SK-N-SH (cell line): ENCODE measurements at regions not wholly inside any gene's neighbourhood (a gene's known extent, or its start where the extent isn't known, plus 50 kb on each side); places are given as distances from the start of the nearest gene placed in this dataset.

ENCODE experiments used
- CTCF ChIA-PET: fragments of 300-600, 350-600 bp; formaldehyde crosslinking; extraction: SDS; loops from one replicate; lab custom pipeline; 2021; lab: Yijun Ruan, JAX
- POLR2A ChIA-PET: fragments of 350-600 bp; sonication (Branson Sonifier 250); formaldehyde crosslinking; extraction: SDS; loops from one replicate; lab custom pipeline; 2020; ENCODE audit warnings: antibody characterized with exemption, inconsistent platforms; lab: Yijun Ruan, JAX
- DNase-seq: peaks from one replicate; pipeline ENCODE4 v3.0.0; 2012
- H2AFZ ChIP-seq: fragments of 200-600 bp; sonication (generic); 2 replicates; pipeline ENCODE4 v1.8.1; 2016; ENCODE audit warnings: antibody characterized with exemption, mild to moderate bottlenecking, low read depth
- H3F3A ChIP-seq: fragments of 200-600 bp; sonication (generic); replicated peaks from 2 replicates; pipeline ENCODE3; 2016; ENCODE audit warnings: antibody characterized with exemption, mild to moderate bottlenecking; ENCODE audit not compliant: insufficient read depth
- H3K27ac ChIP-seq, 2 experiments: fragments of 200-500 bp in 1 of 2; fragments of 200-600 bp in 1 of 2; sonication (Bioruptor generic) in 1 of 2; sonication (generic), shearing (Covaris generic) in 1 of 2; 2 replicates each; pipeline versions ENCODE4 v1.5.1 to v1.6.1; 2014 to 2016; ENCODE audit warnings: low read depth in 2 of 2, inconsistent platforms in 1 of 2, low read length in 1 of 2, mild to moderate bottlenecking in 1 of 2, mixed read lengths in 1 of 2
- H3K27me3 ChIP-seq: fragments of 200-600 bp; sonication (generic), shearing (Covaris generic); 2 replicates; pipeline ENCODE4 v1.6.1; 2016; ENCODE audit warnings: mixed run types; ENCODE audit not compliant: insufficient read depth
- H3K36me3 ChIP-seq, 2 experiments: fragments of 200-500 bp in 1 of 2; fragments of 200-600 bp in 1 of 2; sonication (Bioruptor generic) in 1 of 2; sonication (generic) in 1 of 2; replicated peaks in 1 of 2; 2 replicates each; pipeline versions ENCODE3 to v1.5.1; 2014 to 2016; ENCODE audit warnings: low read length in 1 of 2, mild to moderate bottlenecking in 1 of 2; ENCODE audit not compliant: insufficient read depth in 2 of 2, control insufficient read depth in 1 of 2
- H3K4me1 ChIP-seq, 2 experiments: fragments of 200-500 bp in 1 of 2; fragments of 200-600 bp in 1 of 2; sonication (Bioruptor generic) in 1 of 2; sonication (generic), shearing (Covaris generic) in 1 of 2; 2 replicates each; pipeline versions ENCODE4 v1.5.1 to v1.6.1; 2014 to 2016; ENCODE audit warnings: low read depth in 1 of 2, low read length in 1 of 2, mixed run types in 1 of 2; ENCODE audit not compliant: insufficient read depth in 2 of 2, control insufficient read depth in 1 of 2
- H3K4me2 ChIP-seq: fragments of 200-600 bp; sonication (generic), shearing (Covaris generic); 2 replicates; pipeline ENCODE4 v1.6.1; 2017; ENCODE audit warnings: mixed run types
- H3K4me3 ChIP-seq, 2 experiments: fragments of 200-500 bp in 1 of 2; fragments of 200-600 bp in 1 of 2; sonication (Bioruptor generic) in 1 of 2; sonication (generic), shearing (Covaris generic) in 1 of 2; 2 replicates each; pipeline versions ENCODE4 v1.5.1 to v1.8.1; 2014 to 2016; ENCODE audit warnings: low read depth in 2 of 2, inconsistent platforms in 1 of 2, low read length in 1 of 2, mild to moderate bottlenecking in 1 of 2, mixed read lengths in 1 of 2, moderate library complexity in 1 of 2
- H3K79me2 ChIP-seq: fragments of 200-600 bp; sonication (generic); 2 replicates; pipeline ENCODE4 v1.8.1; 2017; ENCODE audit warnings: mild to moderate bottlenecking; ENCODE audit not compliant: insufficient read depth
- H3K9ac ChIP-seq: fragments of 200-600 bp; sonication (generic); 2 replicates; pipeline ENCODE4 v1.6.1; 2017; ENCODE audit warnings: mixed run types
- H3K9me2 ChIP-seq: fragments of 200-600 bp; sonication (generic); 2 replicates; pipeline ENCODE4 v1.6.1; 2017; ENCODE audit warnings: mixed run types
- H3K9me3 ChIP-seq: fragments of 200-600 bp; sonication (generic); 2 replicates; pipeline ENCODE4 v1.6.1; 2017; ENCODE audit warnings: mixed run types, mild to moderate bottlenecking, moderate library complexity
- H4K20me1 ChIP-seq: fragments of 200-600 bp; sonication (generic); 2 replicates; pipeline ENCODE4 v1.6.1; 2017; ENCODE audit warnings: mild to moderate bottlenecking, mixed run types; ENCODE audit not compliant: insufficient read depth
- CHD2 ChIP-seq: fragments of 150-350 bp; IDR thresholded peaks from 2 replicates; pipeline ENCODE4 v1.6.1; 2018; ENCODE audit warnings: low read length; ENCODE audit not compliant: partially characterized antibody
- ELF1 ChIP-seq: IDR thresholded peaks from 2 replicates; pipeline ENCODE4 v1.4.0; 2012
- EP300 ChIP-seq, 2 experiments: IDR thresholded peaks; 2 replicates each; pipeline versions ENCODE4 v1.4.0 to v1.6.1; 2012; ENCODE audit warnings: borderline replicate concordance in 1 of 2, low read depth in 1 of 2, low read length in 1 of 2
- EZH2phosphoT487 ChIP-seq: fragments of 200-600 bp; sonication (generic); IDR thresholded peaks from 2 replicates; pipeline ENCODE4 v1.6.1; 2017; ENCODE audit warnings: low read depth, mixed run types, mild to moderate bottlenecking, antibody characterized with exemption, moderate library complexity, borderline replicate concordance
- FOXJ3 ChIP-seq: sonication (generic); formaldehyde crosslinking; IDR thresholded peaks from 2 replicates; pipeline ENCODE4 v1.5.1; 2020; ENCODE audit warnings: mild to moderate bottlenecking, missing genetic modification reagents
- FOXM1 ChIP-seq: IDR thresholded peaks from 2 replicates; pipeline ENCODE4 v1.4.0; 2012; ENCODE audit warnings: low read depth, mild to moderate bottlenecking
- GABPA ChIP-seq: IDR thresholded peaks from 2 replicates; pipeline ENCODE4 v1.4.0; 2012; ENCODE audit warnings: low read depth, mild to moderate bottlenecking
- JUND ChIP-seq: IDR thresholded peaks from 2 replicates; pipeline ENCODE4 v1.4.0; 2012
- MEF2A ChIP-seq: IDR thresholded peaks from 2 replicates; pipeline ENCODE4 v1.4.0; 2012; ENCODE audit warnings: low read depth, borderline replicate concordance
- NFIC ChIP-seq: IDR thresholded peaks from 2 replicates; pipeline ENCODE4 v1.4.0; 2012; ENCODE audit warnings: borderline replicate concordance
- POLR2AphosphoS5 ChIP-seq: IDR thresholded peaks from 2 replicates; pipeline ENCODE4 v1.6.1; 2012; ENCODE audit warnings: low read depth, low read length
- RAD21 ChIP-seq: IDR thresholded peaks from 2 replicates; pipeline ENCODE4 v1.6.1; 2012; ENCODE audit warnings: mild to moderate bottlenecking, low read length
- RXRA ChIP-seq: IDR thresholded peaks from 2 replicates; pipeline ENCODE4 v1.4.0; 2012; ENCODE audit warnings: low read depth, mild to moderate bottlenecking, borderline replicate concordance
- SIN3A ChIP-seq: IDR thresholded peaks from 2 replicates; pipeline ENCODE4 v1.6.1; 2012; ENCODE audit warnings: low read depth, mild to moderate bottlenecking, low read length, moderate library complexity, borderline replicate concordance
- TAF1 ChIP-seq: IDR thresholded peaks from 2 replicates; pipeline ENCODE4 v1.6.1; 2012; ENCODE audit warnings: low read depth, mild to moderate bottlenecking, low read length, moderate library complexity, borderline replicate concordance
- TCF12 ChIP-seq: IDR thresholded peaks from 2 replicates; pipeline ENCODE4 v1.4.0; 2012
- USF1 ChIP-seq: IDR thresholded peaks from 2 replicates; pipeline ENCODE4 v1.4.0; 2012; ENCODE audit warnings: low read depth, borderline replicate concordance
- USF2 ChIP-seq: fragments of 150-350 bp; IDR thresholded peaks from 2 replicates; pipeline ENCODE4 v1.6.1; 2017; ENCODE audit warnings: antibody characterized with exemption, low read length, low read depth, borderline replicate concordance
- YY1 ChIP-seq: IDR thresholded peaks from 2 replicates; pipeline ENCODE4 v1.4.0; 2012; ENCODE audit warnings: low read depth, mild to moderate bottlenecking
- WGBS: methylation state at CpG from one replicate; pipeline ENCODE4 v1.1.6; 2017; ENCODE audit warnings: low lambda C conversion rate; 5-methylcytosine and 5-hydroxymethylcytosine counted together
- TF ChIP-seq, protein P1 (sequence below): fragments of 150-350 bp; IDR thresholded peaks from 2 replicates; pipeline ENCODE4 v1.6.1; 2016; ENCODE audit warnings: mild to moderate bottlenecking, low read depth, low read length
- TF ChIP-seq, protein P2 (sequence below): IDR thresholded peaks from 2 replicates; pipeline ENCODE4; 2012
- TF ChIP-seq, protein P3 (sequence below): IDR thresholded peaks from 2 replicates; pipeline ENCODE4 v1.4.0; 2012; ENCODE audit warnings: low read depth

DNA sequence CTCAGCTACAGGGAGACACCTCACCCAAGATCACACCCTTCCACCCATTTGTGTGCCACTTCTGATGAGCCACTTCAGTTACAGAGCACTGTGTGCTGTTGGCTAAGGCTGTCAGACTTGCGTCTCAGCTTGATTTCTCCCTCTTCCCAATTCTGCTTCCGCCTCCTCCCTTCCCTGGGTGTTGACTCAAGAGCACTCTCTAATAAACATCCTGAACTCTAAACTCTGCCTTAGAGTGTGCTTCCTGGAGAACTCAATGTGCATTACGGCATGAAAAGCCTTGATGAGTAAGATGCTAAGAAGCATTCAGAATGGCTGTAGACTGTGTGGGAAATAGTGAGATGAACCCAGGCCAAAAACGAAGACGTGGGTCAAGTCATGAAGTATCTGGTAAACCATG, 54.9 kb upstream of the S1PR1 start (continued):
- no peak for TF ChIP-seq TAF1
- no peak for TF ChIP-seq USF2
- no peak for TF ChIP-seq EZH2phosphoT487
- TF ChIP-seq EP300 (IDR thresholded peaks at IDR 0.05; ENCODE audit: borderline replicate concordance in 1 of 2, low read depth in 1 of 2, low read length in 1 of 2) = no peak

GRCh38 chr1:101178688-101179491, 57.9 kb upstream of the S1PR1 start:
- 0 out of 2 replicates have a peak overlapping the region, but pooled peaks have one; percentile 3 for H2AFZ ChIP-seq
- H3K79me2 ChIP-seq = no peaks in the 10 kb centered on the region
- H3K4me3 ChIP-seq = no peak overlapping the region
- DNase-seq = no peak
- H3K4me1 ChIP-seq = peaks cover 0 to 14% of the 10 kb centered on the region in 2 experiments; a peak in 1 of 4 replicates
- peaks cover 19% of the 10 kb centered on the region for H3F3A ChIP-seq
- ChIA-PET POLR2A (no interaction called here), CTCF (no interaction called here)
- no peaks in the 10 kb centered on the region for H3K27me3 ChIP-seq
- no peak overlapping the region for H3K9ac ChIP-seq
- H3K27ac ChIP-seq = no peak overlapping the region
- H3K4me2 ChIP-seq = no peak overlapping the region
- WGBS = 85% methylated on average over 8 of the region's 8 CpGs
- H3K9me3 ChIP-seq = no peaks in the 10 kb centered on the region
- no peaks in the 10 kb centered on the region for H4K20me1 ChIP-seq
- no peaks in the 10 kb centered on the region for H3K9me2 ChIP-seq
- TF ChIP-seq POLR2AphosphoS5 (no peak), FOXM1 (no peak), TAF1 (no peak), JUND (no peak), GABPA (no peak), USF1 (no peak), MEF2A (no peak), YY1 (no peak), FOXJ3 (no peak), TCF12 (no peak), RAD21 (no peak), RXRA (no peak), CHD2 (no peak), NFIC (no peak), SIN3A (no peak), ELF1 (no peak)
- TF ChIP-seq, protein P1, sequence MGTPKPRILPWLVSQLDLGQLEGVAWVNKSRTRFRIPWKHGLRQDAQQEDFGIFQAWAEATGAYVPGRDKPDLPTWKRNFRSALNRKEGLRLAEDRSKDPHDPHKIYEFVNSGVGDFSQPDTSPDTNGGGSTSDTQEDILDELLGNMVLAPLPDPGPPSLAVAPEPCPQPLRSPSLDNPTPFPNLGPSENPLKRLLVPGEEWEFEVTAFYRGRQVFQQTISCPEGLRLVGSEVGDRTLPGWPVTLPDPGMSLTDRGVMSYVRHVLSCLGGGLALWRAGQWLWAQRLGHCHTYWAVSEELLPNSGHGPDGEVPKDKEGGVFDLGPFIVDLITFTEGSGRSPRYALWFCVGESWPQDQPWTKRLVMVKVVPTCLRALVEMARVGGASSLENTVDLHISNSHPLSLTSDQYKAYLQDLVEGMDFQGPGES = no peak
- TF ChIP-seq, protein P2, sequence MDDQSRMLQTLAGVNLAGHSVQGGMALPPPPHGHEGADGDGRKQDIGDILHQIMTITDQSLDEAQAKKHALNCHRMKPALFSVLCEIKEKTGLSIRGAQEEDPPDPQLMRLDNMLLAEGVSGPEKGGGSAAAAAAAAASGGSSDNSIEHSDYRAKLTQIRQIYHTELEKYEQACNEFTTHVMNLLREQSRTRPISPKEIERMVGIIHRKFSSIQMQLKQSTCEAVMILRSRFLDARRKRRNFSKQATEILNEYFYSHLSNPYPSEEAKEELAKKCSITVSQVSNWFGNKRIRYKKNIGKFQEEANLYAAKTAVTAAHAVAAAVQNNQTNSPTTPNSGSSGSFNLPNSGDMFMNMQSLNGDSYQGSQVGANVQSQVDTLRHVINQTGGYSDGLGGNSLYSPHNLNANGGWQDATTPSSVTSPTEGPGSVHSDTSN = no peak
- TF ChIP-seq, protein P3, sequence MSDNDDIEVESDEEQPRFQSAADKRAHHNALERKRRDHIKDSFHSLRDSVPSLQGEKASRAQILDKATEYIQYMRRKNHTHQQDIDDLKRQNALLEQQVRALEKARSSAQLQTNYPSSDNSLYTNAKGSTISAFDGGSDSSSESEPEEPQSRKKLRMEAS = no peak
- H3K36me3 ChIP-seq = no peaks in the 10 kb centered on the region
